Stimulated activated CD4-positive, alpha-beta T cell treated with anti-CD3 and anti-CD28 coated beads, Interleukin-15, amount 100 ng/mL, for 48 hours (primary cell): ENCODE measurements at regions not wholly inside any gene's neighbourhood (a gene's known extent, or its start where the extent isn't known, plus 50 kb on each side); places are given as distances from the start of the nearest gene placed in this dataset.

Experiments used
- DNase-seq, 2 donors: peaks; one replicate each; pipeline ENCODE4 v3.0.0-alpha.2; 2020; ENCODE audit warnings: low read depth in 2 of 2

GRCh38 chr2:57936216-57936615, 110.4 kb upstream of the VRK2 start:
- DNase-seq, result no peak

GRCh38 chr2:57937456-57937855, 109.2 kb upstream of the VRK2 start:
- DNase-seq, result no peak

- no peak for DNase-seq
Measured at GRCh38 chr2:57941816-57942215, 104.8 kb upstream of the VRK2 start.

- DNase-seq, result no peak
Measured at GRCh38 chr2:57943315-57943714, 103.3 kb upstream of the VRK2 start.

- DNase-seq, result no peak
Measured at GRCh38 chr2:57947398-57947797, 99.2 kb upstream of the VRK2 start.

- no peak for DNase-seq
Measured at GRCh38 chr2:57954020-57954419, 92.6 kb upstream of the VRK2 start.

GRCh38 chr2:57957238-57957637, 89.4 kb upstream of the VRK2 start:
- no peak for DNase-seq

GRCh38 chr2:57959390-57959789, 87.2 kb upstream of the VRK2 start:
- DNase-seq, result no peak

GRCh38 chr2:57962861-57963260, 83.7 kb upstream of the VRK2 start:
- DNase-seq, result no peak

GRCh38 chr2:57965219-57965618, 81.4 kb upstream of the VRK2 start:
- no peak for DNase-seq

GRCh38 chr2:57965961-57966360, 80.6 kb upstream of the VRK2 start:
- DNase-seq, result no peak

- no peak for DNase-seq
Measured at GRCh38 chr2:57973621-57974186, 72.9 kb upstream of the VRK2 start.

- no peak for DNase-seq
Measured at GRCh38 chr2:57979158-57979557, 67.4 kb upstream of the VRK2 start.

GRCh38 chr2:57981083-57981768, 65.4 kb upstream of the VRK2 start:
- DNase-seq, result no peak

GRCh38 chr2:57987835-57988573, 58.6 kb upstream of the VRK2 start:
- no peak for DNase-seq

GRCh38 chr2:57990118-57990725, 56.4 kb upstream of the VRK2 start:
- DNase-seq, result no peak
